ENCODE measurements at regions not wholly inside any gene's neighbourhood (a gene's known extent, or its start where the extent isn't known, plus 50 kb on each side); places are given as distances from the start of the nearest gene placed in this dataset.

DNA sequence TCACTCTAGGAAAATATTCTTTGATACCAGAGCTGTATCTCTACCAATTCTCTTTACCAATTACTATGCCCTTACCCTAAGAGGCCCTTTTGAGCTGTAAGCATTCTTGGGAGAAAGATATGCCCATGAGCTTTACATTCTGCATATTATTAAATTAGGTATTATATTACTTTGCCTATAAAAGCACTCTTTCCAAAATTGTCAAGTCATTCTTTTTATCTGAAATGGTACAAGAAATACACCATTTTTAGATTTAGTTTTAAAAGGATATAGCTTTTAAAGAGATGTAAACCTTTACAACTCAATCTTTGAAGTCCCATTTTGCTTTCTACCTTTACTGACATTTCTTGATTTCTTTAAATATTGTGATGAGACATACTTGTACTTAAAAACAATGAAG is 343.5 kb downstream of the C12orf50 start:
- no peak for DNase-seq (ENCODE audit: low read depth)

DNA sequence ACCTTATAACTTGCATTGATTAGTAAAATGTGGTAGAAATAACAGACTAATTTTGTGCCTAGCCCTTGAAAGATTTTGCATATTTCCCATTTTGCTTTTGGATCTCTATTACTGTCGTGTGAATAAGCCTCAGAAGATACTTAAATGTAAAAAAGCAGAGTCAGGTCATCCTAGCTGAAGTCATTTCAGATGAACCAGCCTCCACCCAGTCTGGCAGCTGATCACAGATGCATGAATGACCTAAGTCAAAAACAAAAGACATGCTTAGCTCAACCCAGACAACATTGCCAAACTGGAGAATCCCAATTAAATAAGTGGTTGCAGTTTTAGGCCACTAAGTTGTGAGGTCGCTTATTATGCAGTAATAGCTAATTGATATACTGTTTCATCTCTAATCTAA is 349.9 kb downstream of the C12orf50 start:
- no peak for DNase-seq (ENCODE audit: low read depth)

GRCh38 chr12:87678453-87678852 is 350.7 kb downstream of the C12orf50 start:
- DNase-seq (ENCODE audit: low read depth) = peak; percentile 59

DNA sequence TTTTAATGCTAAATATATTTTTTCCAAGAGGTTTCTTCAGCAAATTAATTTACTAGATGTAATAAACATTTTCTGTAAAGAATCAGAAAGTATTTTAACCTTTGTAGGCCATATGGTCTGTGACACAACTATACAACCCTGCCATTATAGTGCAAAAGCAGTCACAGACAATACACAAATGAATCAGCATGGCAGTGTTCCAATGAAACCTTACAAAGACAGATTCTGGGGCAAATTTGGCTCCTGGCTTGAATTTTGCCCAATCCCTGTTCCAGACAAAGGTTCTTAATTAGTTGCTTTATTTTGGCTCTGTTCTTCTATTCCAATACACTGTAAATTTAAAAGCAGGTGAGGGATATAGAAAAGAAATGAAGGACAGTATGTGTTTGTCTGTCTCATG is 352.5 kb downstream of the C12orf50 start:
- DNase-seq (ENCODE audit: low read depth) = no peak

GRCh38 chr12:87671757-87672156 is 357.4 kb downstream of the C12orf50 start:
- peak; percentile 68 for DNase-seq (ENCODE audit: low read depth)

- no peak for DNase-seq (ENCODE audit: low read depth)
These were observed 358.8 kb downstream of the C12orf50 start for GRCh38 chr12:87670448-87670847.

GRCh38 chr12:87667378-87667777 is 361.8 kb downstream of the C12orf50 start:
- peak; percentile 70 for DNase-seq (ENCODE audit: low read depth)

DNA sequence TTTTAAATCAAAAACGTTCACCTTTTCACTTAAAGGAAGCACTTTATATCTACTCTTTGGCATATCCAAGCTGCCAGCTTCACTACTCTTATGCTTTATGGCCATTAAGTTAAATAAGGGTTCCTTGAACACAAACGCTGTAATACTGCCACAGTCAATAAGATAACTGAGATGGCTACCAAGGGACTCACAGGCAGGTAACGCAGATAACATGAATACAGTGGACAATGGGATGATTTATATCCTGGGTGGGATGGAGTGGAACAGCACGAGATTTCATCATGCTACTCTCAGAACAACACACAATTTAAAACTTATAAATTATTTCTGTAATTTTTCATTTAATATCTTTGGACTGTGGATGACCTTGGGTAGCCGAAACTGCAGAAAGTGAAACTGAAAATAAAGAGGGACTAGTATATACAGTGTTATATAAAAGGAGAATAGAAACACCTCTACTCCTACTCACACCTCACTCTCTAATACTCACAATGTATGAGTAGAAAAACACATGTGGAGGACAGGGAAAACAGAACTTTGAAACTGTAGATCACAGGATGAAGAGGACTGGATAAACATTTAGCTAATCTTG is 367.3 kb downstream of the C12orf50 start:
- peak; percentile 31 for DNase-seq (ENCODE audit: low read depth)

DNA sequence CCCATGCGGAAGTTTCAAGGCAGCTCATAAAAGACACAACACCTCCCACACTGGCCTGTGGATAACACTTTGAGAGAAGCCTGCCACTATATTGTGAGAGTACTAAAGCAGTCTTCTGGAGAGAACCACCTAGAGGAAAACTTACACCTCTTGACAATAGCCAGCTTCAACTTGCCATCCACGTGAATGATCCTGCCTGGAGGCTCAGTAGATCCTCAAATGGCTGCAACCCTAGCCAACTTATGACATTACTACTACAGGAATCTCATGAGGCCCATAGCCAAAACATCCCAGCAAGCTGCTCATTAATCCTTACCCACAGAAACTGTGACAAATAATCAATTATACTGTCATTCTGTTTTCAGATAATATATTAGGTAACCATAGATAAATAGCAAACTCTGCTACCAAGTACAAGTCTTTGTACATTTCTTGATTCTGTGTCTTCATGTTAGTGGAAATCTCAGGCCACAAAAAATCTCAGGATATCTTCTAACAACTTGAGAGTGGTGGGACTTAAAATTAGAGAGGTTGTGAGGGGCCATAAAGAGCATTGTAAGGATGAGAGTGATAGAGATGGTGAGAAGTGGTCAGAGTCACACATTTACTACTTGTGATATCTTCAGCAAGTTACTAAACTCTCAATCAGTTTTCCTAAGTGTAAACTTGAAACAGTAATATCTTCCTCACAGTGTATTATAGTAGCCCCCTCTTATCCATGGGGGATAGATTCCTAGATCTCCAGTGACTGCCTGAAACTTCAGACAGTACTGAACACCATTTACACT is 368.0 kb downstream of the C12orf50 start:
- peak; percentile 43 for DNase-seq (ENCODE audit: low read depth)

DNA sequence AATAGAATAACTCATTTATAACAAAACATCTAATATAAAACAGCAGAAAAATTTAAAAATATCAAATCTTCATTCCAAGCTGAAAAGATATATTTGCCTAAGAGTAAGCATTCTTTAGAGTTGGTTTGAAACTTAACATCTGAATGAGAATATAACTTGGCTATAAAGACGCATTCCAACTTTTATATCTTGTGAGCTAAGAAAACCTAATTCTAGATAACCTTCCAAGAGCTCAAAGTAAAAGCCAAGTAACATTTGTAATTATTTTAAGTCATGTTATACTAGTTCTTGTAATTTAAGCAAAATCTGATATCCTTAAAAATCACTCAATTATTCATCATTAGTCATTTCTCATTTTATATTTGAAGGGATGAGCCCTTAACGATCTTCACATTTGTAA is 368.9 kb downstream of the C12orf50 start:
- no peak for DNase-seq (ENCODE audit: low read depth)

DNA sequence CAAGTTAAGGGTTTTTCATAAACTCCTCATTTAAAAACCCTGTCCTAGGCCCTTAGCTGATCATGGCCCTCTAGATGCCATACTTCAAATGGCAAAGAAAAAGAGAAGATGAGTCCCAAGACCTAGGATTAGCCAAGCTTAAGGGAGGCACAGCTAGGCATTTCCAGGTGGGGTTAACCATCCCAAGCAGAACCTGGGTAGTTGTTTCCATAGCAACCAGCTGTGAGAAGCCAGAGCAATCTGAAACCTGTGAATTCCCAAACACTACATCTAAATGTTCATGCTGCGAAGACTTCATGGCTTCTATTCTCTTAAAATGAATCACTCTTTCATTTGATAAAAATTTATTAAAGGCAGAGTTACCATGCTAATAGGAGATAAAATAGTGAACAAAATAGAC is 372.9 kb downstream of the C12orf50 start:
- DNase-seq (ENCODE audit: low read depth) = no peak

- DNase-seq (ENCODE audit: low read depth) = no peak
These were observed 377.4 kb downstream of the C12orf50 start for GRCh38 chr12:87651670-87652425.

DNA sequence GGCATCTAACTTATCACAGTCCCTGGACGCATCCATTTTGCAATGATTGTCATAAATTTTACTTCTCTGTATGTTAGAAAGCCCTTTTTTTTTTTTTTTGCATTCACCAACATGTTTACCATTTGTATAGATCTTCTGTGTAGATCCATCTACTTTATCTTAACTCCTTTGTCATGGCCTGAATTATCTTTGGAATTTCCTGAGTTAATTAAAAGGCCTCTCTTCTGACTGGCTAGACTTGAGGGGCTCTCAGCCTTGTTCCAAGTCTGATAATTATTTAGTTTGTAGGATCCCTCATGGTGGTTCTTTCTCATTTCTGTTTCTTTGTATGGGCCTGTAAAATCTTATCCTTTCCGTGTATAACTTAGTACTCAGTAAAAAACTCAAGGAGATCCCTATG is 387.0 kb downstream of the C12orf50 start:
- DNase-seq (ENCODE audit: low read depth) = no peak

- DNase-seq (ENCODE audit: low read depth) = no peak
These were observed 411.0 kb downstream of the C12orf50 start for GRCh38 chr12:87618199-87618598.

- DNase-seq (ENCODE audit: low read depth) = no peak
These were observed 416.2 kb downstream of the C12orf50 start for GRCh38 chr12:87612996-87613395.

DNA sequence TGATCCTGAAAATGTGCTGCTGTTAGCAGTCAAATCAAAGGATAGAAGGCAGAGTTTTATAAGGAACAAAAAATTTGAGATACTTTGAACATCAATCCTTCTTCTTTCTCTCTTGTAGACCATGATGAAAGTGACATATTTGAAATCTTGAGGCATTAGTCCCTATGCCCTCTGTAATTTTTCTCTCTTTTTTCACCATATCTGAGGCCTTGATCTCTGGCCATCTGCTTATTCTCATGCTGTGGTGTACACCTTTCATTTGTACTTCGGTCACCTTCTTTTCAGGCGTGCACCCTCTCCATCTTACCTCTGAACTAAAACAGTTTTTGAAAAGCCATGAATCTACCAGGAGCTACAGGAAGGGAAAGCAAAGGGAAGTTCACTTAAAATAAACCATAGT is 420.9 kb downstream of the C12orf50 start:
- no peak for DNase-seq (ENCODE audit: low read depth)

DNA sequence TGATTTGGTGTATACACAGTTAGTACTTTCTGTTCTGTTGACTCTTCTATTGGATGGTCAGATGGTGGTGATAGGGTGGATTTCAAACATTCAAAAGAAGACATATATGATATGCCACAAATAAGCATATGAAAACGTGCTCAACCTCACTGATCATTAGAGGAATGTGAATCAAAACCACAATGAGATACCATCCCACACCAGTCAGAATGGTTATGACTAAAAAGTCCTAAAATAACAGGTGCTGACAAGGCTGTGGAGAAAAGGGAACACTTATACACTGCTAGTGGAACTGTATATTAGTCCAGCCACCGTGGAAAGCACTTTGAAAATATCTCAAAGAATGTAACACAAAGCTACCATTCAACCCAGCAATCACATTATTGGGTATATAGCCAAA is 425.5 kb downstream of the C12orf50 start:
- DNase-seq (ENCODE audit: low read depth) = peak; percentile 21

GRCh38 chr12:87599459-87599858 is 429.7 kb downstream of the C12orf50 start:
- DNase-seq (ENCODE audit: low read depth) = no peak

GRCh38 chr12:87597114-87597513 is 432.1 kb downstream of the C12orf50 start:
- no peak for DNase-seq (ENCODE audit: low read depth)

- no peak for DNase-seq (ENCODE audit: low read depth)
These were observed 432.6 kb downstream of the C12orf50 start for GRCh38 chr12:87596636-87597035.

GRCh38 chr12:87596134-87596533 is 433.1 kb downstream of the C12orf50 start:
- no peak for DNase-seq (ENCODE audit: low read depth)

- DNase-seq (ENCODE audit: low read depth) = no peak
These were observed 443.2 kb downstream of the C12orf50 start for GRCh38 chr12:87585882-87586557.

Data from M059J (cell line).